Keratinocyte (primary cell): ENCODE measurements at regions not wholly inside any gene's neighbourhood (a gene's known extent, or its start where the extent isn't known, plus 50 kb on each side); places are given as distances from the start of the nearest gene placed in this dataset.

Experiments used
- DNase-seq: peaks from one replicate; pipeline ENCODE4 v3.0.0-alpha.2; 2011; ENCODE audit warnings: low read depth, missing footprints, low spot score
- FAIRE-seq: peaks from 2 replicates; lab custom pipeline; 2011; peaks lifted over from hg19 to GRCh38; lab: Jason Lieb, UNC
- H2AFZ ChIP-seq: 2 replicates; pipeline ENCODE4 v1.6.0; 2012; ENCODE audit warnings: low read length, control low read depth, inconsistent platforms; ENCODE audit not compliant: control insufficient read depth
- H3K27ac ChIP-seq: 2 replicates; pipeline ENCODE4 v1.5.1; 2011; ENCODE audit warnings: low read length; ENCODE audit not compliant: control insufficient read depth, insufficient read depth
- H3K27me3 ChIP-seq: 3 replicates; pipeline ENCODE4 v1.6.0; 2011; ENCODE audit warnings: low read length; ENCODE audit not compliant: control insufficient read depth, insufficient read depth; ENCODE audit errors: extremely low read depth
- H3K36me3 ChIP-seq, 2 experiments: 2 replicates in 1 of 2; 3 replicates in 1 of 2; pipeline ENCODE4 v1.5.1; 2011; ENCODE audit warnings: low read length in 2 of 2, mild to moderate bottlenecking in 1 of 2; ENCODE audit not compliant: control insufficient read depth in 2 of 2, insufficient read depth in 2 of 2; ENCODE audit errors: extremely low read depth in 1 of 2
- H3K4me1 ChIP-seq: 3 replicates; pipeline ENCODE4 v1.5.1; 2011; ENCODE audit warnings: low read length; ENCODE audit not compliant: control insufficient read depth, insufficient read depth; ENCODE audit errors: extremely low read depth
- H3K4me2 ChIP-seq: 3 replicates; pipeline ENCODE4 v1.6.0; 2011; ENCODE audit warnings: low read depth, low read length; ENCODE audit not compliant: control insufficient read depth, insufficient read depth; ENCODE audit errors: extremely low read depth
- H3K4me3 ChIP-seq, 3 experiments: fragments of 200-600 bp in 1 of 3; sonication (generic) in 1 of 3; 2 replicates in 2 of 3; 3 replicates in 1 of 3; pipeline ENCODE4 v1.5.1; 2011 to 2016; ENCODE audit warnings: low read length in 3 of 3, mild to moderate bottlenecking in 3 of 3, control low read depth in 2 of 3, inconsistent platforms in 1 of 3, low read depth in 1 of 3, mixed read lengths in 1 of 3, mixed run types in 1 of 3, moderate library complexity in 1 of 3; ENCODE audit not compliant: control insufficient read depth in 2 of 3, insufficient read depth in 2 of 3; ENCODE audit errors: extremely low read depth in 1 of 3
- H3K79me2 ChIP-seq: 2 replicates; pipeline ENCODE4 v1.6.0; 2012; ENCODE audit warnings: low read length; ENCODE audit not compliant: control insufficient read depth, insufficient read depth
- H3K9ac ChIP-seq: 3 replicates; pipeline ENCODE4 v1.6.0; 2011; ENCODE audit warnings: low read length; ENCODE audit not compliant: control insufficient read depth, insufficient read depth; ENCODE audit errors: extremely low read depth
- H3K9me1 ChIP-seq: 3 replicates; pipeline ENCODE4 v1.6.0; 2011; ENCODE audit warnings: low read length; ENCODE audit not compliant: control insufficient read depth, insufficient read depth; ENCODE audit errors: extremely low read depth
- H3K9me3 ChIP-seq: 2 replicates; pipeline ENCODE4 v1.5.1; 2012; ENCODE audit warnings: low read depth, low read length; ENCODE audit not compliant: control insufficient read depth
- H4K20me1 ChIP-seq: 3 replicates; pipeline ENCODE4 v1.6.0; 2011; ENCODE audit warnings: low read length; ENCODE audit not compliant: control insufficient read depth, insufficient read depth; ENCODE audit errors: extremely low read depth
- EZH2 ChIP-seq: IDR thresholded peaks from one replicate; pipeline ENCODE4 v1.6.1; 2012; ENCODE audit warnings: inconsistent platforms, mild to moderate bottlenecking, low read length, moderate library complexity
- dilution Hi-C: fragments of 300-500 bp; cut with MboI; formaldehyde crosslinking; loops from one replicate; pipeline ENCODE4 v1.7.0; 2020; ENCODE audit warnings: low sequenced_read_pairs; ENCODE audit not compliant: extremely low pct_ligation_motif_present
- TF ChIP-seq, protein P1 (sequence below), 3 experiments: IDR thresholded peaks in 1 of 3; conservative IDR thresholded peaks in 1 of 3; optimal IDR thresholded peaks in 1 of 3; 2 replicates in 2 of 3; 3 replicates in 1 of 3; pipeline versions ENCODE3 to v1.5.1; 2011; ENCODE audit warnings: low read length in 3 of 3, mild to moderate bottlenecking in 3 of 3, moderate library complexity in 2 of 3, control low read depth in 1 of 3, inconsistent platforms in 1 of 3; ENCODE audit not compliant: insufficient read depth in 2 of 3; ENCODE audit errors: extremely low read depth in 1 of 3

DNA sequence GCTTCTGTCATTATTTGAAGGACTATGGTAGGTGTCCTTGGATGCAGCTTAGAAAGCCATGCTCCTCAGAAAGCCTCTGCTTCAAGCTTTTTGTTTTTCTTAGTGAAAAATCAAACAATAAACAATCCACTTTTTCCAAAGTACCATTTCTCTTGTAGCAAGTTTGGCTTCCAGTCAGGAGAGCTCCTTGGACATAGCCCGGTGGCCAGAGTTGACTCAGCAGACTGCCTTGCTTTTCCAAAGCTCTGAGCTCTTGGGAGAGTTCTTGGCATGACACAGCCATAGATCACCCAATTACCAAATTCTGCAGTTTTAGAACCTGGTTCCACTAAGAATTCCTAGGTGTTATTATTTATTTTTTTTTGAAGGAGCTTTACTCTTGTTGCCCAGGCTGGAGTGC, 189.4 kb upstream of the MTPN start:
- no peak for FAIRE-seq
- TF ChIP-seq, protein P1, sequence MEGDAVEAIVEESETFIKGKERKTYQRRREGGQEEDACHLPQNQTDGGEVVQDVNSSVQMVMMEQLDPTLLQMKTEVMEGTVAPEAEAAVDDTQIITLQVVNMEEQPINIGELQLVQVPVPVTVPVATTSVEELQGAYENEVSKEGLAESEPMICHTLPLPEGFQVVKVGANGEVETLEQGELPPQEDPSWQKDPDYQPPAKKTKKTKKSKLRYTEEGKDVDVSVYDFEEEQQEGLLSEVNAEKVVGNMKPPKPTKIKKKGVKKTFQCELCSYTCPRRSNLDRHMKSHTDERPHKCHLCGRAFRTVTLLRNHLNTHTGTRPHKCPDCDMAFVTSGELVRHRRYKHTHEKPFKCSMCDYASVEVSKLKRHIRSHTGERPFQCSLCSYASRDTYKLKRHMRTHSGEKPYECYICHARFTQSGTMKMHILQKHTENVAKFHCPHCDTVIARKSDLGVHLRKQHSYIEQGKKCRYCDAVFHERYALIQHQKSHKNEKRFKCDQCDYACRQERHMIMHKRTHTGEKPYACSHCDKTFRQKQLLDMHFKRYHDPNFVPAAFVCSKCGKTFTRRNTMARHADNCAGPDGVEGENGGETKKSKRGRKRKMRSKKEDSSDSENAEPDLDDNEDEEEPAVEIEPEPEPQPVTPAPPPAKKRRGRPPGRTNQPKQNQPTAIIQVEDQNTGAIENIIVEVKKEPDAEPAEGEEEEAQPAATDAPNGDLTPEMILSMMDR (optimal IDR thresholded peaks at IDR 0.05 in 1 of 3, IDR thresholded peaks at IDR 0.05 in 1 of 3, conservative IDR thresholded peaks at IDR 0.05 in 1 of 3; ENCODE audit: extremely low read depth in 1 of 3, insufficient read depth in 2 of 3, low read length in 3 of 3): no peak
- TF ChIP-seq EZH2: no peak

DNA sequence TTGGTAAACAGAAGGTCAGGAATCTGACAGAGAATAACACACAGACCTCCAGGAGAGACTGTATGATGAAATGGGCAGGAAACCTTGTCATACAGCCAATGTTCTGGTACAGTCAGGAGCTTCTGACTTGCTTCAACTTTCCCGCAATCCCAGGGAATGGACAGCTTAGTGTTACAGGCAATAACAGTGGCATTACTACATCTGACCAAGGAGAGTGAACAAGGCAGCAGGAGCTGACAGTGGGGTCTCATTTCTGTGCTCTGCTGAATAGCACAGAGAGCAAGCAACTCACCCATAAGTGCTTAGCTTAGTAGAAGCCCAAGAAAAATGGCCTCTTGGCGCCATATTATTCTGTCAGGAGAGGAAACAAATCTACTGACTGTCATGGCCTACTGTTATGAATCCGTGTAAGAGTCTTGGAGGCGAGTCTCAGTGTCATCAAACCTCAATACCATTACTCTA, 186.2 kb upstream of the MTPN start:
- H3K79me2 ChIP-seq: no peaks in the 10 kb centered on the region
- H3K9me1 ChIP-seq: no peaks in the 10 kb centered on the region
- no peak overlapping the region for H3K4me2 ChIP-seq
- no peak for FAIRE-seq
- no peaks in the 10 kb centered on the region for H3K27me3 ChIP-seq
- no peak overlapping the region for H3K4me3 ChIP-seq
- no peaks in the 10 kb centered on the region for H3K36me3 ChIP-seq
- H3K4me1 ChIP-seq: no peaks in the 10 kb centered on the region
- H3K9me3 ChIP-seq: no peaks in the 10 kb centered on the region
- no peaks in the 10 kb centered on the region for H4K20me1 ChIP-seq
- dilution Hi-C loops: no loop called here
- H2AFZ ChIP-seq: no peak overlapping the region
- H3K9ac ChIP-seq: no peak overlapping the region
- no peak for DNase-seq
- no peak overlapping the region for H3K27ac ChIP-seq
- TF ChIP-seq EZH2: no peak
- TF ChIP-seq, protein P1 (optimal IDR thresholded peaks at IDR 0.05 in 1 of 3, IDR thresholded peaks at IDR 0.05 in 1 of 3, conservative IDR thresholded peaks at IDR 0.05 in 1 of 3; ENCODE audit: extremely low read depth in 1 of 3, insufficient read depth in 2 of 3, low read length in 3 of 3): no peak

More for the DNA sequence above, 189.4 kb upstream of the MTPN start:
- H3K36me3 ChIP-seq: no peaks in the 10 kb centered on the region
- no peak overlapping the region for H2AFZ ChIP-seq
- no peaks in the 10 kb centered on the region for H3K9me1 ChIP-seq
- no peaks in the 10 kb centered on the region for H4K20me1 ChIP-seq
- no peak overlapping the region for H3K4me2 ChIP-seq
- H3K9me3 ChIP-seq: no peaks in the 10 kb centered on the region
- dilution Hi-C loops: no loop called here
- H3K9ac ChIP-seq: no peak overlapping the region
- H3K4me1 ChIP-seq: no peaks in the 10 kb centered on the region
- no peak overlapping the region for H3K4me3 ChIP-seq
- no peaks in the 10 kb centered on the region for H3K27me3 ChIP-seq
- H3K79me2 ChIP-seq: no peaks in the 10 kb centered on the region
- DNase-seq: no peak
- H3K27ac ChIP-seq: no peak overlapping the region
